Common myeloid progenitor, CD34-positive (primary cell): ENCODE measurements at regions not wholly inside any gene's neighbourhood (a gene's known extent, or its start where the extent isn't known, plus 50 kb on each side); places are given as distances from the start of the nearest gene placed in this dataset.

Source experiments
- CTCF ChIA-PET: fragments of 350-600 bp; sonication (Branson Sonifier 250); formaldehyde crosslinking; loops from one replicate; lab custom pipeline; 2021; ENCODE audit warnings: antibody characterized with exemption; lab: Charles Lee
- POLR2A ChIA-PET: fragments of 350-600 bp; sonication (Branson Sonifier 250); formaldehyde crosslinking; loops from one replicate; lab custom pipeline; 2021; ENCODE audit warnings: antibody characterized with exemption; lab: Charles Lee
- DNase-seq, 3 donors: peaks; one replicate each; pipeline versions ENCODE4 v3.0.0 to v3.0.0-alpha.2; 2013
- H3K27ac ChIP-seq, 2 experiments: 1 replicate in 1 of 2; 2 replicates in 1 of 2; pipeline ENCODE4 v1.7.0; 2013; ENCODE audit warnings: inconsistent platforms in 2 of 2, low read length in 2 of 2, mild to moderate bottlenecking in 2 of 2, low read depth in 1 of 2, moderate library complexity in 1 of 2; ENCODE audit not compliant: severe bottlenecking in 2 of 2, insufficient read depth in 1 of 2, poor library complexity in 1 of 2
- H3K27me3 ChIP-seq, 5 experiments: replicated peaks in 2 of 5; 1 replicate in 3 of 5; 2 replicates in 2 of 5; pipeline versions ENCODE4 v1.6.1 to v1.7.0; 2013; ENCODE audit warnings: low read length in 4 of 5, mild to moderate bottlenecking in 2 of 5, moderate library complexity in 2 of 5, inconsistent platforms in 1 of 5; ENCODE audit not compliant: insufficient read depth in 5 of 5, control insufficient read depth in 4 of 5
- H3K36me3 ChIP-seq, 4 experiments: 1 replicate in 2 of 4; 2 replicates in 2 of 4; pipeline versions ENCODE4 v1.6.1 to v1.7.0; 2013; ENCODE audit warnings: low read length in 3 of 4, control low read depth in 1 of 4, mild to moderate bottlenecking in 1 of 4; ENCODE audit not compliant: control insufficient read depth in 4 of 4, insufficient read depth in 4 of 4
- H3K4me1 ChIP-seq, 4 experiments: 1 replicate in 3 of 4; 2 replicates in 1 of 4; pipeline versions ENCODE4 v1.6.1 to v1.7.1; 2013; ENCODE audit warnings: low read length in 3 of 4, mild to moderate bottlenecking in 3 of 4, control low read depth in 1 of 4, inconsistent platforms in 1 of 4, moderate library complexity in 1 of 4; ENCODE audit not compliant: control insufficient read depth in 4 of 4, insufficient read depth in 4 of 4; ENCODE audit errors: control extremely low read depth in 1 of 4
- H3K4me3 ChIP-seq, 7 experiments: 1 replicate in 4 of 7; 2 replicates in 3 of 7; pipeline versions ENCODE4 v1.5.1 to v1.7.0; 2013; ENCODE audit warnings: mild to moderate bottlenecking in 7 of 7, low read length in 6 of 7, moderate library complexity in 6 of 7, inconsistent platforms in 2 of 7, low read depth in 2 of 7, control low read depth in 1 of 7; ENCODE audit not compliant: insufficient read depth in 4 of 7, control insufficient read depth in 1 of 7; ENCODE audit errors: extremely low read depth in 1 of 7
- H3K9me3 ChIP-seq, 5 experiments: 1 replicate in 4 of 5; 2 replicates in 1 of 5; pipeline versions ENCODE4 v1.6.1 to v1.7.1; 2013; ENCODE audit warnings: low read length in 4 of 5, mild to moderate bottlenecking in 2 of 5, inconsistent platforms in 1 of 5, low read depth in 1 of 5, moderate library complexity in 1 of 5; ENCODE audit not compliant: control insufficient read depth in 4 of 5, insufficient read depth in 2 of 5; ENCODE audit errors: control extremely low read depth in 1 of 5
- WGBS: methylation state at CpG from one replicate; pipeline ENCODE4 v1.1.5; 2013; ENCODE audit not compliant: insufficient coverage; 5-methylcytosine and 5-hydroxymethylcytosine counted together

DNA sequence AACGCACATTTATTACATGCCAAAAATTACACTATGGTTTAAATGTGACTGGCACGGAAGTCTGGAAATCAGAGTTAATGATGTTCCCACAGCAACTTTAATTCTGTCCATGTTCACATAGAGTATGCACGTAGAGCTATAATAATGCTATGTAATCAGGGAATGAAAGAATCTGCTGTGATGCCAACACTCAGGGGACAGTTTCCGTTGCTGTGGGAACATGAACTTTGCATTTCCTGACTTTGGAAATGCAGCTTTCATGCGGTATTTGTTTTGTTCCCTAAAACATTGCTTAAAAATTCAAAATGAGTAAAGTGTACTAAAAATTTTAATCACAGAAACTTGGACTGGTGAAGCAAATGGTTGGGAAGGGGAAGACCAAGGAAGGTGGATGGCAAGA, 65.7 kb downstream of the MAGEA1 start:
- H3K27me3 ChIP-seq, result peaks cover 0 to 15% (median 2%) of the 10 kb centered on the region in 5 experiments
- no CpG with 5 or more reads among the region's 5 CpGs for WGBS
- H3K9me3 ChIP-seq, result no peaks in the 10 kb centered on the region
- CTCF ChIA-PET, result no interaction called here
- POLR2A ChIA-PET, result no interaction called here
- no peaks in the 10 kb centered on the region for H3K36me3 ChIP-seq
- DNase-seq, result peak in 2 of 3 donors; percentile 6 to 10
- H3K4me3 ChIP-seq, result peak overlapping the region in 4 of 7 experiments; percentile 5 to 70 (median 25)
- H3K27ac ChIP-seq, result no peak overlapping the region
- peaks cover 0 to 6% (median 0%) of the 10 kb centered on the region in 4 experiments for H3K4me1 ChIP-seq

DNA sequence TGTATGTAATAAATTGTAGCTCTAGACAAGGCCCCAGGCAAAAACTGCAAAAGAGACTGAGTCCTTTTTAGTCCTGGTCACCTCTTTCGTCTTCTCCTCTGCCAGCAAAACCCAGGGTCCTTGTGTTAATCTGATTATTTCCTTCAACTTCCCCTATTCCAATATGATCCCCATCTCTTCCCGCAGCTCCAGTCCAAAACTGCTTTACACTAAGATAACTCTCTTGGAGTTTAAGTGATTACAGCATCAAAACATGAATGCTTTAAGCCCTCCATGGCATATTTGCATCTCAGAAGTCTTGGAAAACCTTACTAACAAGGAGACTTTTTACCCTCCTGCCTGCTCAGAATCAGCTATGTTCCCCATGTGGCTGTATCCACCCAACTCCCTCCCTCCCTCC, 59.3 kb downstream of the MAGEA1 start:
- WGBS, result 39% methylated on average over 2 of the region's 2 CpGs
- Histone ChIP-seq H3K27ac (no peak overlapping the region), H3K36me3 (no peaks in the 10 kb centered on the region), H3K9me3 (no peaks in the 10 kb centered on the region), H3K4me3 (no peak overlapping the region), H3K27me3 (peaks cover 0 to 14% (median 3%) of the 10 kb centered on the region in 5 experiments), H3K4me1 (no peaks in the 10 kb centered on the region)
- CTCF ChIA-PET, result no interaction called here
- no peak for DNase-seq
- POLR2A ChIA-PET, result no interaction called here
